Gastroesophageal sphincter (tissue), 4 donors: ENCODE measurements at regions not wholly inside any gene's neighbourhood (a gene's known extent, or its start where the extent isn't known, plus 50 kb on each side); places are given as distances from the start of the nearest gene placed in this dataset.

Source experiments
- ATAC-seq: fragments of 150-250 bp; one replicate; pipeline ENCODE4 v1.9.1; 2016; ENCODE audit warnings: mild to moderate bottlenecking, moderate library complexity
- H3K27ac ChIP-seq, 4 donors: fragments of 200-600 bp; sonication (generic) in 3 of 4; 1 replicate in 3 of 4; 2 replicates in 1 of 4; pipeline ENCODE4 v1.5.1; 2016 to 2019
- H3K27me3 ChIP-seq: fragments of 200-600 bp; sonication (generic); one replicate; pipeline ENCODE4 v1.5.1; 2019
- H3K36me3 ChIP-seq, 2 donors: fragments of 200-600 bp; sonication (generic); one replicate each; pipeline ENCODE4 v1.5.1; 2019; ENCODE audit warnings: control low read depth in 1 of 2
- H3K4me1 ChIP-seq, 3 donors: fragments of 200-600 bp; sonication (generic); 1 replicate in 2 of 3; 2 replicates in 1 of 3; pipeline ENCODE4 v1.5.1; 2016 to 2019; ENCODE audit warnings: control low read depth in 2 of 3
- H3K4me3 ChIP-seq, 2 donors: fragments of 200-600 bp; sonication (generic); one replicate each; pipeline ENCODE4 v1.5.1; 2019; ENCODE audit warnings: mild to moderate bottlenecking in 1 of 2, moderate library complexity in 1 of 2
- H3K9me3 ChIP-seq, 3 donors: fragments of 200-600 bp; sonication (generic); one replicate each; pipeline ENCODE4 v1.5.1; 2017 to 2019; ENCODE audit warnings: control low read depth in 2 of 3
- EP300 ChIP-seq: sonication (generic); formaldehyde crosslinking; IDR thresholded peaks from one replicate; pipeline ENCODE4 v1.6.1; 2017; ENCODE audit warnings: antibody characterized with exemption, mild to moderate bottlenecking
- POLR2A ChIP-seq, 2 donors: fragments of 450-650 bp; IDR thresholded peaks; one replicate each; pipeline ENCODE4 v1.6.1; 2017; ENCODE audit warnings: antibody characterized with exemption in 2 of 2, mild to moderate bottlenecking in 2 of 2, moderate library complexity in 1 of 2
- POLR2AphosphoS5 ChIP-seq: sonication (generic); formaldehyde crosslinking; IDR thresholded peaks from one replicate; pipeline ENCODE4 v1.6.1; 2017; ENCODE audit warnings: antibody characterized with exemption
- WGBS, 2 donors: methylation state at CpG; one replicate each; pipeline ENCODE4 v1.1.5; 2018; ENCODE audit warnings: low coverage in 1 of 2; 5-methylcytosine and 5-hydroxymethylcytosine counted together
- TF ChIP-seq, protein P1 (sequence below), 4 experiments: fragments of 200-600 bp in 2 of 4; fragments of 450-650 bp in 2 of 4; sonication (generic) in 1 of 4; IDR thresholded peaks; one replicate each; pipeline ENCODE4 v1.5.1; 2017 to 2019; ENCODE audit warnings: antibody characterized with exemption in 4 of 4, mild to moderate bottlenecking in 2 of 4, moderate library complexity in 2 of 4

DNA sequence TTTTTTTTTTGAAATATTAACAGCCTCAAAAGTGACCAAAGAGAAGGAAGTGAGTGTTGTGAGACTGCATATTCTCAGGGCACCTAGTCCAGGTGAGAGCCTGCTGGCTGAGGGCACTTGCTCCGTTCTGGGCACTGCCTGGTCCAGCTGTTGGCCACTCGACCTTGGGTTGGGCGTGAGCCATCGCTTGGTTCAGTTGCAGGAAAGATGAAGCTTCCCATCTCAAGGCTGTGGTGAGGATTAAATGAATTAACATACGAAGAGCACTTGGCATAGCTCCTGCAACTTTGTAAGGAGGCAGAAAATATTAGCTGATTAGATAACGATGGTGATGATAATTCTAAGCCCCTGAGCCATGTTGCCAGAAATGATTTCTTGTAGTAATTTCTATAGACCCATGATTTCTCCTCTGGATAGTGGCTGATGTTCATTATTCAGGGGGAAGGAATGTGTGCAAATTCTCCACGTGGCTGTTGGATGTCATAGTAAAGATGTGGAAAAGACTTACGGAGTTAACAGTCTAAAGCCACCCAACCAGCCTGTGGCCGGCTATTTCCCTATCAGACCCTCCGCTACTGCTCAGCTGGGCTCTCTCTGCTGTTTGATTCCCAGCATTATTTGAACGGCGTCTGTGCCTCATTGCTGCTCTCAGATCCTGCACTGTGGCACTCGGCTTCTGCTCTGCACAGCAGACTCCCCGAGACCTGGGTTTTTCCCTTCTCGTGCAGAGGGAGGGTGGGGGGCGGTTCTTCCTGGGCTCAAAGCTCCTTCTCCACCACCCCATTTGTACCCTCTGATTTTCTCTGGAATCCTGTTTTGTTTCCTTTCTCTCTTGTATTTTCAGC lies 221.1 kb downstream of the GALR1 start:
- Histone ChIP-seq H3K4me1 (no peaks in the 10 kb centered on the region), H3K9me3 (no peaks in the 10 kb centered on the region), H3K27me3 (peaks cover 15% of the 10 kb centered on the region), H3K27ac (no peak overlapping the region), H3K4me3 (no peak overlapping the region), H3K36me3 (no peaks in the 10 kb centered on the region)
- TF ChIP-seq POLR2AphosphoS5 = no peak
- TF ChIP-seq EP300 = no peak
- no peak for TF ChIP-seq POLR2A (IDR thresholded peaks at IDR 0.05)
- TF ChIP-seq, protein P1, sequence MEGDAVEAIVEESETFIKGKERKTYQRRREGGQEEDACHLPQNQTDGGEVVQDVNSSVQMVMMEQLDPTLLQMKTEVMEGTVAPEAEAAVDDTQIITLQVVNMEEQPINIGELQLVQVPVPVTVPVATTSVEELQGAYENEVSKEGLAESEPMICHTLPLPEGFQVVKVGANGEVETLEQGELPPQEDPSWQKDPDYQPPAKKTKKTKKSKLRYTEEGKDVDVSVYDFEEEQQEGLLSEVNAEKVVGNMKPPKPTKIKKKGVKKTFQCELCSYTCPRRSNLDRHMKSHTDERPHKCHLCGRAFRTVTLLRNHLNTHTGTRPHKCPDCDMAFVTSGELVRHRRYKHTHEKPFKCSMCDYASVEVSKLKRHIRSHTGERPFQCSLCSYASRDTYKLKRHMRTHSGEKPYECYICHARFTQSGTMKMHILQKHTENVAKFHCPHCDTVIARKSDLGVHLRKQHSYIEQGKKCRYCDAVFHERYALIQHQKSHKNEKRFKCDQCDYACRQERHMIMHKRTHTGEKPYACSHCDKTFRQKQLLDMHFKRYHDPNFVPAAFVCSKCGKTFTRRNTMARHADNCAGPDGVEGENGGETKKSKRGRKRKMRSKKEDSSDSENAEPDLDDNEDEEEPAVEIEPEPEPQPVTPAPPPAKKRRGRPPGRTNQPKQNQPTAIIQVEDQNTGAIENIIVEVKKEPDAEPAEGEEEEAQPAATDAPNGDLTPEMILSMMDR (IDR thresholded peaks at IDR 0.05) = no peak
- 42 to 57% methylated on average over 5 to 16 of the region's 16 CpGs for WGBS, 2 donors
- ATAC-seq = no peak

DNA sequence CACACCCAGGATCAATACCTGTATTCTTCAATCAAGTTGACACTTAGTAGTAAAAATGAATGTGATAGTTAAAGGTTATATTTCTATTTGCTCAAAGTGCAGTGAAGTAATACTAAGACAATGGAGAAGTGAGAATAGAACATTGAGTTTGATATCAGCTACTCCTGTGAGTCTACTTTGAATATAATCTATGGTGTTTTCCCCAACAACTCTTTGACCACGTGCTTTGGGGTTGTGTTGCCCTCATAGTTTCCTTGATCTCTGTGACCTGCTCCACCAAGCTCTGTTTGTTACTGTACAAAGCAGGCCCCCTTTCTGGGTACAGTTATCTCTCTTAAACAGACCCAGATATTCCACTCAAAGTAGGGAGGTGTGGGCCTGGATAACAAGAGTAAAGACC lies 222.9 kb downstream of the GALR1 start:
- no peaks in the 10 kb centered on the region for H3K4me1 ChIP-seq
- H3K36me3 ChIP-seq = no peaks in the 10 kb centered on the region
- no peak overlapping the region for H3K4me3 ChIP-seq
- no peak for ATAC-seq
- H3K9me3 ChIP-seq = no peaks in the 10 kb centered on the region
- TF ChIP-seq, protein P1 (IDR thresholded peaks at IDR 0.05) = no peak
- TF ChIP-seq POLR2AphosphoS5 (no peak), POLR2A (IDR thresholded peaks at IDR 0.05) (no peak), EP300 (no peak)
- peaks cover 15% of the 10 kb centered on the region for H3K27me3 ChIP-seq
- H3K27ac ChIP-seq = no peak overlapping the region
- 56 to 75% methylated on average over 1 of the region's 1 CpG for WGBS, 2 donors

DNA sequence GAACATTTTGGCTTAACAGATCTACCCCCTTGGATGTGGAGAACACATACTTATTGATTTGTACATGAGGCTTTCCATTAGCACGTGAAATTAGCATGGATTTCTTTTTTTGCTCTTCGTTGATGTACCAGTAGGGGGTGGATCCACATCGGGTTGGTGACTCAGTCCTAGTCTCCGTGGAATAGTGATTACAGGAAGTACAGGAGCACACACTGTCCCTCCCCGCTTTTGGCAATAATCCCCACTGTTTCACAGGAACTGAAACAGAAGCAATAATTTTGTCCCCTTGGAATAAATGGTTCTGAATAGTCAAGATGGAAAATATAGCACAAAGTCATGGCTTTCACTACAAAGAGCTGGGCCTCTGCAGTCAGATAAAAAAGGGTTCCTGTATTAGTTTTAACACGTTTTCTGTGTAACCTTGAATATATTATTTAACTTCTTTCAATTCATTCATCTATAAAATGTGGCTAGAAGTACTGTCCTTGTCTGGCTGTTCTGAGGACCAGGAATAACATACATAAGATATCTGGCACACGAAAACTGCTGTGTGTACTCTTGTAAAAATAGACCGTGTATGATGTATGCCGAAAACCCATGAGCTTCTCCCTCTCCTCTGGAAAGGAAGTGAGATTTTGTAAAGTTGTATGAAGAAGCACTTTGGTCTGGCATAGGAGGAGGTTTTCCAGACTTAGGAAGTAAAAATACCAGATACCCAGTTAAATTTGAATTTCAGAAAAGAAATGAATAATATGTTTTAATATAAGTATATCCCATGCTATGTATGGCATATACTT lies 229.2 kb downstream of the GALR1 start:
- Histone ChIP-seq H3K36me3 (no peaks in the 10 kb centered on the region), H3K27me3 (peaks cover 5% of the 10 kb centered on the region), H3K4me3 (no peak overlapping the region), H3K27ac (peak overlapping the region in 3 of 4 donors; percentile 1 to 40 (median 29)), H3K4me1 (no peaks in the 10 kb centered on the region), H3K9me3 (no peaks in the 10 kb centered on the region)
- peak; percentile 87 for ATAC-seq
- WGBS, 2 donors = 30 to 44% methylated on average over 7 to 9 of the region's 9 CpGs
- no peak for TF ChIP-seq EP300
- TF ChIP-seq, protein P1 (IDR thresholded peaks at IDR 0.05) = peak in 3 of 4 experiments; percentile 18 to 33 (median 28)
- peak; percentile 70 for TF ChIP-seq POLR2AphosphoS5

GRCh38 chr18:77481541-77481940 lies 231.9 kb downstream of the GALR1 start:
- no peaks in the 10 kb centered on the region for H3K27me3 ChIP-seq
- H3K36me3 ChIP-seq = no peaks in the 10 kb centered on the region
- H3K27ac ChIP-seq = no peak overlapping the region
- H3K9me3 ChIP-seq = peaks cover 0 to 13% (median 0%) of the 10 kb centered on the region in 3 donors
- H3K4me3 ChIP-seq = no peak overlapping the region
- H3K4me1 ChIP-seq = no peaks in the 10 kb centered on the region
- 50 to 74% methylated on average over 3 of the region's 3 CpGs for WGBS, 2 donors
- TF ChIP-seq, protein P1 (IDR thresholded peaks at IDR 0.05) = no peak
- TF ChIP-seq POLR2AphosphoS5 = no peak
- no peak for TF ChIP-seq EP300
- TF ChIP-seq POLR2A (IDR thresholded peaks at IDR 0.05) = no peak
- no peak for ATAC-seq
